IMR-90 (cell line): ENCODE measurements at regions not wholly inside any gene's neighbourhood (a gene's known extent, or its start where the extent isn't known, plus 50 kb on each side); places are given as distances from the start of the nearest gene placed in this dataset.

Source experiments
- ATAC-seq: fragments of 200-7000 bp; cut with Tn5 transposase; 2 replicates; pipeline ENCODE4 v1.9.1; 2020; ENCODE audit warnings: low read depth, mild to moderate bottlenecking, moderate library complexity
- BruUV-seq: library from RNA; stranded (reverse); fragments of 400-500 nt; replicated peaks from 2 replicates; lab custom pipeline; 2021; lab: Mats Ljungman, UMichigan
- CTCF ChIA-PET: fragments of 300-600 bp; formaldehyde crosslinking; extraction: SDS; loops from one replicate; lab custom pipeline; 2021; ENCODE audit warnings: antibody characterized with exemption; lab: Yijun Ruan, JAX
- POLR2A ChIA-PET: fragments of 300-600 bp; sonication (Branson Sonifier 250); formaldehyde crosslinking; loops from one replicate; lab custom pipeline; 2022; ENCODE audit warnings: antibody characterized with exemption; ENCODE audit not compliant: unreplicated experiment; lab: Charles Lee
- DNase-seq: peaks from one replicate; pipeline ENCODE4 v3.0.0; 2013
- H2AFZ ChIP-seq: replicated peaks from 2 replicates; pipeline ENCODE3; 2013; ENCODE audit warnings: low read length, mild to moderate bottlenecking; ENCODE audit not compliant: poor library complexity
- H2AK5ac ChIP-seq: 2 replicates; pipeline ENCODE4 v1.6.1; 2013; ENCODE audit warnings: low read depth, low read length, inconsistent platforms
- H2AK9ac ChIP-seq: replicated peaks from 2 replicates; pipeline ENCODE3; 2013; ENCODE audit warnings: mild to moderate bottlenecking, low read depth, low read length, moderate library complexity; ENCODE audit not compliant: poor library complexity
- H2BK120ac ChIP-seq: 2 replicates; pipeline ENCODE4 v1.6.1; 2013; ENCODE audit warnings: low read depth, low read length, inconsistent platforms
- H2BK15ac ChIP-seq: 3 replicates; pipeline ENCODE4 v1.6.1; 2013; ENCODE audit warnings: low read depth, low read length, inconsistent platforms
- H2BK20ac ChIP-seq: 2 replicates; pipeline ENCODE4 v1.6.1; 2013; ENCODE audit warnings: low read depth, mild to moderate bottlenecking, inconsistent platforms, low read length, moderate library complexity
- H2BK5ac ChIP-seq: 2 replicates; pipeline ENCODE4 v1.6.1; 2013; ENCODE audit warnings: mild to moderate bottlenecking, low read depth, low read length, inconsistent platforms; ENCODE audit not compliant: poor library complexity, severe bottlenecking
- H3K14ac ChIP-seq: replicated peaks from 2 replicates; pipeline ENCODE4 v1.6.1; 2013; ENCODE audit warnings: low read depth, low read length, inconsistent platforms
- H3K18ac ChIP-seq: 2 replicates; pipeline ENCODE4 v1.6.1; 2013; ENCODE audit warnings: low read depth, low read length, control low read depth
- H3K23ac ChIP-seq: 2 replicates; pipeline ENCODE4 v1.6.1; 2013; ENCODE audit warnings: low read depth, low read length, inconsistent platforms
- H3K27ac ChIP-seq: 2 replicates; pipeline ENCODE4 v1.5.1; 2013; ENCODE audit warnings: mild to moderate bottlenecking, control low read depth, low read length; ENCODE audit not compliant: insufficient read depth
- H3K27me3 ChIP-seq: 2 replicates; pipeline ENCODE4 v1.6.1; 2013; ENCODE audit warnings: low read length; ENCODE audit not compliant: control insufficient read depth, insufficient read depth
- H3K36me3 ChIP-seq: 2 replicates; pipeline ENCODE4 v1.6.1; 2013; ENCODE audit warnings: low read length, mixed read lengths; ENCODE audit not compliant: control insufficient read depth, insufficient read depth
- H3K4ac ChIP-seq: 2 replicates; pipeline ENCODE4 v1.6.1; 2013; ENCODE audit warnings: low read depth, low read length, inconsistent platforms
- H3K4me1 ChIP-seq: 2 replicates; pipeline ENCODE4 v1.6.1; 2013; ENCODE audit warnings: low read length, mixed read lengths; ENCODE audit not compliant: control insufficient read depth, insufficient read depth
- H3K4me2 ChIP-seq: 2 replicates; pipeline ENCODE4 v1.6.1; 2013; ENCODE audit warnings: low read depth, mild to moderate bottlenecking, control low read depth, low read length, moderate library complexity
- H3K4me3 ChIP-seq: 2 replicates; pipeline ENCODE4 v1.5.1; 2013; ENCODE audit warnings: low read depth, mild to moderate bottlenecking, control low read depth, low read length, moderate library complexity; ENCODE audit not compliant: insufficient read depth
- H3K56ac ChIP-seq: 2 replicates; pipeline ENCODE4 v1.6.1; 2013; ENCODE audit warnings: low read length, inconsistent platforms; ENCODE audit not compliant: insufficient read depth; ENCODE audit errors: extremely low read depth
- H3K79me1 ChIP-seq, 2 experiments: 2 replicates each; pipeline ENCODE4 v1.6.1; 2013; ENCODE audit warnings: low read length in 2 of 2, inconsistent platforms in 1 of 2, low read depth in 1 of 2
- H3K9ac ChIP-seq: 2 replicates; pipeline ENCODE4 v1.6.1; 2013; ENCODE audit warnings: low read depth, low read length, control low read depth
- H3K9me1 ChIP-seq: 2 replicates; pipeline ENCODE4 v1.6.1; 2013; ENCODE audit warnings: low read length, inconsistent platforms; ENCODE audit not compliant: insufficient read depth
- H3K9me3 ChIP-seq: 2 replicates; pipeline ENCODE4 v1.6.1; 2013; ENCODE audit warnings: low read length; ENCODE audit not compliant: control insufficient read depth, insufficient read depth
- H4K20me1 ChIP-seq: 2 replicates; pipeline ENCODE4 v1.6.1; 2013; ENCODE audit warnings: low read length, inconsistent platforms; ENCODE audit not compliant: insufficient read depth
- H4K5ac ChIP-seq: 2 replicates; pipeline ENCODE4 v1.6.1; 2013; ENCODE audit warnings: mild to moderate bottlenecking, low read depth, low read length, control low read depth
- H4K8ac ChIP-seq, 2 experiments: 2 replicates each; pipeline ENCODE4 v1.6.1; 2013; ENCODE audit warnings: low read depth in 2 of 2, low read length in 2 of 2, control low read depth in 1 of 2, inconsistent platforms in 1 of 2
- H4K91ac ChIP-seq: 2 replicates; pipeline ENCODE4 v1.6.1; 2013; ENCODE audit warnings: low read depth, low read length, inconsistent platforms; ENCODE audit not compliant: insufficient read depth
- POLR2A ChIP-seq: IDR thresholded peaks from 2 replicates; pipeline ENCODE4 v1.6.1; 2012; ENCODE audit warnings: mild to moderate bottlenecking, low read depth, low read length
- RAD21 ChIP-seq: IDR thresholded peaks from 2 replicates; pipeline ENCODE4 v1.6.1; 2012; ENCODE audit warnings: low read length, improper control_type of control experiment
- WGBS, 2 experiments: methylation state at CpG; one replicate each; pipeline versions ENCODE4 v1.1.5 to v1.1.7; 2013; ENCODE audit warnings: missing lambda C conversion rate in 2 of 2; ENCODE audit not compliant: insufficient read length in 1 of 2; ENCODE audit errors: extremely low coverage in 2 of 2; 5-methylcytosine and 5-hydroxymethylcytosine counted together
- dilution Hi-C: fragments of 300-500 bp; cut with HindIII; formaldehyde crosslinking; loops from one replicate; pipeline ENCODE4 v1.14.3; 2018; ENCODE audit warnings: low sequenced_read_pairs; ENCODE audit not compliant: unreplicated experiment
- in situ Hi-C: fragments of 300-500 bp; cut with MboI; formaldehyde crosslinking; loops from 3 replicates; pipeline ENCODE4 v1.14.3; 2019; ENCODE audit warnings: low sequenced_read_pairs, inconsistent platforms, mixed read lengths
- intact Hi-C: fragments of 100-400 bp; cut with micrococcal nuclease; formaldehyde crosslinking; loops from 2 replicates; pipeline ENCODE4 v1.10.0; 2022

GRCh38 chr6:2502096-2502997 lies 248.4 kb downstream of the MYLK4 start:
- H4K20me1 ChIP-seq: no peaks in the 10 kb centered on the region
- intact Hi-C loops (no loop called here), in situ Hi-C loops (no loop called here), dilution Hi-C loops (no loop called here)
- H3K36me3 ChIP-seq: no peaks in the 10 kb centered on the region
- H3K9ac ChIP-seq: no peak overlapping the region
- no TSS peak for BruUV-seq
- no peak overlapping the region; the same call in 1 of the 2 replicates for H4K5ac ChIP-seq
- no peak overlapping the region for H3K4me3 ChIP-seq
- no peak overlapping the region for H2BK5ac ChIP-seq
- no peak overlapping the region for H3K4ac ChIP-seq
- H3K4me2 ChIP-seq: no peak overlapping the region
- no peak overlapping the region for H2AFZ ChIP-seq
- H3K27ac ChIP-seq: no peak overlapping the region
- no peaks in the 10 kb centered on the region for H3K9me1 ChIP-seq
- H2BK15ac ChIP-seq: no peak overlapping the region
- H3K14ac ChIP-seq: no peak overlapping the region
- H4K91ac ChIP-seq: no peak overlapping the region
- H3K23ac ChIP-seq: no peak overlapping the region
- peaks cover 3% of the 10 kb centered on the region; the same call in 1 of the 2 replicates for H3K4me1 ChIP-seq
- no peak overlapping the region for H3K56ac ChIP-seq
- no peak overlapping the region for H2AK5ac ChIP-seq
- WGBS, 2 experiments: 90% methylated on average over 8 of the region's 18 CpGs; no CpG with 5 or more reads in 1 of the 2 experiments
- no peak overlapping the region for H2AK9ac ChIP-seq
- ChIA-PET POLR2A (no interaction called here), CTCF (no interaction called here)
- DNase-seq (no peak), ATAC-seq (no peak)
- TF ChIP-seq RAD21 (no peak), POLR2A (no peak)
- no peak overlapping the region for H4K8ac ChIP-seq
- H3K79me1 ChIP-seq: no peaks in the 10 kb centered on the region
- H3K9me3 ChIP-seq: no peaks in the 10 kb centered on the region
- H3K27me3 ChIP-seq: peaks cover 17% of the 10 kb centered on the region
- no peak overlapping the region; the same call in 1 of the 2 replicates for H3K18ac ChIP-seq
- H2BK20ac ChIP-seq: no peak overlapping the region
- no peak overlapping the region for H2BK120ac ChIP-seq
